B cell (primary cell): ENCODE measurements at regions not wholly inside any gene's neighbourhood (a gene's known extent, or its start where the extent isn't known, plus 50 kb on each side); places are given as distances from the start of the nearest gene placed in this dataset.

Source experiments
- ATAC-seq: fragments of 200-7000 bp; cut with Tn5 transposase; one replicate; pipeline ENCODE4 v1.10.0; 2021; ENCODE audit warnings: low read depth, mild to moderate bottlenecking, moderate number of reproducible peaks, moderate library complexity
- CTCF ChIA-PET: fragments of 350-600 bp; sonication (Branson Sonifier 250); formaldehyde crosslinking; loops from one replicate; lab custom pipeline; 2021; ENCODE audit warnings: antibody characterized with exemption, inconsistent platforms; lab: Charles Lee
- POLR2A ChIA-PET: fragments of 350-600 bp; sonication (Branson Sonifier 250); formaldehyde crosslinking; loops from one replicate; lab custom pipeline; 2021; ENCODE audit warnings: antibody characterized with exemption; lab: Charles Lee
- DNase-seq: peaks from one replicate; pipeline ENCODE4 v3.0.0; 2013
- H2AFZ ChIP-seq: 2 replicates; pipeline ENCODE4 v1.6.1; 2012; ENCODE audit warnings: mild to moderate bottlenecking, low read depth, low read length; ENCODE audit not compliant: insufficient read depth, poor library complexity, severe bottlenecking
- H3K27ac ChIP-seq, 2 donors: 1 replicate in 1 of 2; 2 replicates in 1 of 2; pipeline ENCODE4 v1.5.1; 2012 to 2013; ENCODE audit warnings: low read length in 2 of 2, mild to moderate bottlenecking in 2 of 2, moderate library complexity in 1 of 2
- H3K27me3 ChIP-seq, 4 experiments: fragments of 200-600 bp in 1 of 4; sonication (generic) in 1 of 4; replicated peaks in 1 of 4; 1 replicate in 2 of 4; 2 replicates in 2 of 4; pipeline versions ENCODE4 v1.6.1 to v1.7.0; 2013 to 2016; ENCODE audit warnings: low read length in 3 of 4, mild to moderate bottlenecking in 2 of 4, mixed read lengths in 1 of 4, moderate library complexity in 1 of 4; ENCODE audit not compliant: insufficient read depth in 4 of 4, control insufficient read depth in 3 of 4; ENCODE audit errors: control extremely low read depth in 1 of 4
- H3K36me3 ChIP-seq, 2 experiments: replicated peaks in 1 of 2; 1 replicate in 1 of 2; 2 replicates in 1 of 2; pipeline versions ENCODE4 v1.6.1 to v1.7.1; 2013; ENCODE audit warnings: low read length in 1 of 2; ENCODE audit not compliant: insufficient read depth in 2 of 2, control insufficient read depth in 1 of 2; ENCODE audit errors: control extremely low read depth in 1 of 2, extremely low read depth in 1 of 2
- H3K4me1 ChIP-seq, 2 donors: fragments of 200-600 bp in 1 of 2; sonication (generic) in 1 of 2; 1 replicate in 1 of 2; 2 replicates in 1 of 2; pipeline versions ENCODE4 v1.5.1 to v1.6.1; 2013 to 2017; ENCODE audit warnings: low read length in 2 of 2; ENCODE audit not compliant: control insufficient read depth in 2 of 2, insufficient read depth in 2 of 2
- H3K4me2 ChIP-seq: replicated peaks from 2 replicates; pipeline ENCODE3; 2012; ENCODE audit warnings: mild to moderate bottlenecking, low read depth, low read length; ENCODE audit not compliant: poor library complexity, severe bottlenecking
- H3K4me3 ChIP-seq, 5 experiments: fragments of 200-600 bp in 1 of 5; sonication (generic) in 1 of 5; 1 replicate in 3 of 5; 2 replicates in 2 of 5; pipeline versions ENCODE4 v1.5.1 to v1.7.0; 2011 to 2016; ENCODE audit warnings: low read length in 4 of 5, mild to moderate bottlenecking in 4 of 5, low read depth in 2 of 5, control low read depth in 1 of 5, moderate library complexity in 1 of 5; ENCODE audit not compliant: insufficient read depth in 1 of 5; ENCODE audit errors: control extremely low read depth in 1 of 5, extremely low read depth in 1 of 5
- H3K79me2 ChIP-seq: fragments of 200-600 bp; sonication (generic); one replicate; pipeline ENCODE4 v1.6.0; 2016; ENCODE audit warnings: low read length; ENCODE audit not compliant: control insufficient read depth, insufficient read depth
- H3K9ac ChIP-seq: fragments of 200-600 bp; sonication (generic); 2 replicates; pipeline ENCODE4 v1.6.1; 2017; ENCODE audit warnings: mild to moderate bottlenecking, low read length, moderate library complexity
- H3K9me3 ChIP-seq, 3 donors: one replicate each; pipeline versions ENCODE4 v1.6.1 to v1.7.1; 2013; ENCODE audit warnings: low read length in 2 of 3; ENCODE audit not compliant: control insufficient read depth in 2 of 3, insufficient read depth in 1 of 3; ENCODE audit errors: control extremely low read depth in 1 of 3
- H4K20me1 ChIP-seq: 2 replicates; pipeline ENCODE4 v1.6.0; 2012; ENCODE audit warnings: mild to moderate bottlenecking, low read length; ENCODE audit not compliant: insufficient read depth, control insufficient read depth, poor library complexity, severe bottlenecking
- H3K27ac Mint-ChIP-seq: one replicate; pipeline ENCODE4 v1.8.0; 2021; ENCODE audit warnings: mixed read lengths
- H3K27me3 Mint-ChIP-seq: one replicate; pipeline ENCODE4 v1.8.0; 2021; ENCODE audit warnings: mixed read lengths
- H3K4me1 Mint-ChIP-seq: one replicate; pipeline ENCODE4 v1.8.0; 2021; ENCODE audit warnings: mixed read lengths
- H3K4me3 Mint-ChIP-seq: one replicate; pipeline ENCODE4 v1.8.0; 2021; ENCODE audit warnings: mixed read lengths
- H3K9me3 Mint-ChIP-seq: one replicate; pipeline ENCODE4 v1.8.0; 2022; ENCODE audit warnings: mixed read lengths; ENCODE audit not compliant: insufficient read depth
- EZH2 ChIP-seq: IDR thresholded peaks from 2 replicates; pipeline ENCODE4 v1.6.1; 2012; ENCODE audit warnings: borderline replicate concordance, low read depth, mild to moderate bottlenecking, moderate library complexity, low read length; ENCODE audit not compliant: insufficient read depth, poor library complexity, severe bottlenecking
- WGBS: methylation state at CpG from one replicate; pipeline ENCODE4 v1.1.5; 2013; ENCODE audit warnings: missing lambda C conversion rate; ENCODE audit not compliant: insufficient coverage; 5-methylcytosine and 5-hydroxymethylcytosine counted together
- intact Hi-C: fragments of 100-400 bp; cut with micrococcal nuclease; formaldehyde crosslinking; loops from one replicate; pipeline ENCODE4 v1.10.0; 2022
- TF ChIP-seq, protein P1 (sequence below): fragments of 200-600 bp; IDR thresholded peaks from one replicate; pipeline ENCODE4 v1.8.0; 2022; ENCODE audit warnings: antibody characterized with exemption, mild to moderate bottlenecking

DNA sequence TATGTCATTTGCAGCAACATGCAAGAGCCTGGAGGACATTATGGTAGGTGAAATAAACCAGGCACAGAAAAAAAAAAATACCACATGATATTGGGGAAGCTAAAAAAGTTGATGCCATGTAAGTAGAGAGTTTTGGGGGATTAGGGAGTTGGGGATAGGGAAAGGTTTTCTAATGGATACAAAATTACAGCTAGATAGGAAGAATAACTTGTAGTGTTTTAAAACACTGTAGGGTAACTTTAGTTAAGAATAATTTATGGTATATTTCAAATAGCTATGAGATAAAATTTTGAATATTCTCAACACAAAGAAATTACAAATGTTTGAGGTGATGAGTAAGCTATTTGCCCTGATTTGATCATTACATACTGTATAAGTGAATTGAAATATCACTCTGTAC lies 1456.7 kb upstream of the MIR17HG start:
- H3K27ac ChIP-seq = no peak overlapping the region
- H3K4me3 Mint-ChIP-seq = no peak overlapping the region
- no peaks in the 10 kb centered on the region for H4K20me1 ChIP-seq
- peaks cover 0 to 1% (median 0%) of the 10 kb centered on the region in 3 donors for H3K9me3 ChIP-seq
- peaks cover 5% of the 10 kb centered on the region for H3K9me3 Mint-ChIP-seq
- no peak for TF ChIP-seq EZH2
- TF ChIP-seq, protein P1, sequence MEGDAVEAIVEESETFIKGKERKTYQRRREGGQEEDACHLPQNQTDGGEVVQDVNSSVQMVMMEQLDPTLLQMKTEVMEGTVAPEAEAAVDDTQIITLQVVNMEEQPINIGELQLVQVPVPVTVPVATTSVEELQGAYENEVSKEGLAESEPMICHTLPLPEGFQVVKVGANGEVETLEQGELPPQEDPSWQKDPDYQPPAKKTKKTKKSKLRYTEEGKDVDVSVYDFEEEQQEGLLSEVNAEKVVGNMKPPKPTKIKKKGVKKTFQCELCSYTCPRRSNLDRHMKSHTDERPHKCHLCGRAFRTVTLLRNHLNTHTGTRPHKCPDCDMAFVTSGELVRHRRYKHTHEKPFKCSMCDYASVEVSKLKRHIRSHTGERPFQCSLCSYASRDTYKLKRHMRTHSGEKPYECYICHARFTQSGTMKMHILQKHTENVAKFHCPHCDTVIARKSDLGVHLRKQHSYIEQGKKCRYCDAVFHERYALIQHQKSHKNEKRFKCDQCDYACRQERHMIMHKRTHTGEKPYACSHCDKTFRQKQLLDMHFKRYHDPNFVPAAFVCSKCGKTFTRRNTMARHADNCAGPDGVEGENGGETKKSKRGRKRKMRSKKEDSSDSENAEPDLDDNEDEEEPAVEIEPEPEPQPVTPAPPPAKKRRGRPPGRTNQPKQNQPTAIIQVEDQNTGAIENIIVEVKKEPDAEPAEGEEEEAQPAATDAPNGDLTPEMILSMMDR = no peak
- no peak overlapping the region for H3K4me3 ChIP-seq
- no peaks in the 10 kb centered on the region for H3K4me1 ChIP-seq
- H3K9ac ChIP-seq = no peak overlapping the region
- no peaks in the 10 kb centered on the region for H3K27me3 Mint-ChIP-seq
- no peaks in the 10 kb centered on the region for H3K27me3 ChIP-seq
- H2AFZ ChIP-seq = no peak overlapping the region
- no peaks in the 10 kb centered on the region for H3K79me2 ChIP-seq
- ATAC-seq = no peak
- no peaks in the 10 kb centered on the region for H3K36me3 ChIP-seq
- intact Hi-C loops = no loop called here
- no peak overlapping the region for H3K4me2 ChIP-seq
- H3K4me1 Mint-ChIP-seq = no peaks in the 10 kb centered on the region
- no peak overlapping the region for H3K27ac Mint-ChIP-seq
- no peak for DNase-seq
- ChIA-PET CTCF (no interaction called here), POLR2A (no interaction called here)

DNA sequence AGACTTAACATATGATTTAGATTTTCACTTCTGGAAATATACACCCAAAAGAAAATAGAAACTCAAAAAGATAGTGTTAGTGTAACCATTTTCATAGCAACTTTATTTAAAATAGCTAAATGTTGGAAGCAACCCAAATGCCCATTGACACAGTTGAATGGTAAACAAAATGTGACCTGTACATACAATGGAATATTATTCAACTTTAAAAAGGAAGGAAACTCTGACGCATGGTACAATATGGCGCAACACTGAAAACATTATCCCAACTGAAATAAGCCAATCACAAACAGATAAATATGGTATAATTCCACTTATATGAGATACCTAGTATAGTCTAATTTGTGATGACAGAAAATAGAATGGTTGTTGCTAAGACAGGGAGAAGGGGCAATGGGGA lies 1456.1 kb upstream of the MIR17HG start:
- no peak overlapping the region for H3K9ac ChIP-seq
- no peaks in the 10 kb centered on the region for H3K4me1 ChIP-seq
- POLR2A ChIA-PET = no interaction called here
- Mint-ChIP-seq H3K4me3 (no peak overlapping the region), H3K9me3 (peaks cover 5% of the 10 kb centered on the region), H3K27ac (no peak overlapping the region), H3K27me3 (no peaks in the 10 kb centered on the region), H3K4me1 (no peaks in the 10 kb centered on the region)
- H3K27me3 ChIP-seq = no peaks in the 10 kb centered on the region
- no peak overlapping the region for H3K4me3 ChIP-seq
- no peak overlapping the region for H3K4me2 ChIP-seq
- H2AFZ ChIP-seq = no peak overlapping the region
- ATAC-seq (no peak), DNase-seq (no peak)
- no peaks in the 10 kb centered on the region for H4K20me1 ChIP-seq
- no peak for TF ChIP-seq EZH2
- TF ChIP-seq, protein P1 = no peak
- H3K36me3 ChIP-seq = no peaks in the 10 kb centered on the region
- CTCF ChIA-PET = no interaction called here
- intact Hi-C loops = no loop called here
- H3K79me2 ChIP-seq = no peaks in the 10 kb centered on the region
- WGBS = no CpG with 5 or more reads among the region's 2 CpGs
- H3K27ac ChIP-seq = no peak overlapping the region
- no peaks in the 10 kb centered on the region for H3K9me3 ChIP-seq
